ENCODE measurements at regions not wholly inside any gene's neighbourhood (a gene's known extent, or its start where the extent isn't known, plus 50 kb on each side); places are given as distances from the start of the nearest gene placed in this dataset.

- H3K4me3 ChIP-seq (ENCODE audit: low read depth, low read length) = no peak overlapping the region
- TF ChIP-seq CTCF (IDR thresholded peaks at IDR 0.05; ENCODE audit: low read depth, low read length) (no peak), MYC (IDR thresholded peaks at IDR 0.05; ENCODE audit: low read depth, low read length) (no peak), MAX (IDR thresholded peaks at IDR 0.05; ENCODE audit: low read depth, low read length) (no peak), POLR2A (IDR thresholded peaks at IDR 0.05; ENCODE audit: extremely low read depth, insufficient read length) (no peak)
- no peak for DNase-seq (ENCODE audit: low read depth)
Observed at GRCh38 chr2:45218931-45219339, 209.7 kb upstream of the SIX2 start.

- no peak overlapping the region for H3K4me3 ChIP-seq (ENCODE audit: low read depth, low read length)
- TF ChIP-seq MAX (IDR thresholded peaks at IDR 0.05; ENCODE audit: low read depth, low read length) (no peak), CTCF (IDR thresholded peaks at IDR 0.05; ENCODE audit: low read depth, low read length) (no peak), MYC (IDR thresholded peaks at IDR 0.05; ENCODE audit: low read depth, low read length) (no peak), POLR2A (IDR thresholded peaks at IDR 0.05; ENCODE audit: extremely low read depth, insufficient read length) (no peak)
- no peak for DNase-seq (ENCODE audit: low read depth)
Observed at GRCh38 chr2:45218297-45218696, 209.0 kb upstream of the SIX2 start.

- TF ChIP-seq MYC (IDR thresholded peaks at IDR 0.05; ENCODE audit: low read depth, low read length) (no peak), MAX (IDR thresholded peaks at IDR 0.05; ENCODE audit: low read depth, low read length) (no peak), CTCF (IDR thresholded peaks at IDR 0.05; ENCODE audit: low read depth, low read length) (no peak), POLR2A (IDR thresholded peaks at IDR 0.05; ENCODE audit: extremely low read depth, insufficient read length) (no peak)
- no peak overlapping the region for H3K4me3 ChIP-seq (ENCODE audit: low read depth, low read length)
- DNase-seq (ENCODE audit: low read depth) = no peak
Observed at GRCh38 chr2:45216118-45216517, 206.9 kb upstream of the SIX2 start.

DNA sequence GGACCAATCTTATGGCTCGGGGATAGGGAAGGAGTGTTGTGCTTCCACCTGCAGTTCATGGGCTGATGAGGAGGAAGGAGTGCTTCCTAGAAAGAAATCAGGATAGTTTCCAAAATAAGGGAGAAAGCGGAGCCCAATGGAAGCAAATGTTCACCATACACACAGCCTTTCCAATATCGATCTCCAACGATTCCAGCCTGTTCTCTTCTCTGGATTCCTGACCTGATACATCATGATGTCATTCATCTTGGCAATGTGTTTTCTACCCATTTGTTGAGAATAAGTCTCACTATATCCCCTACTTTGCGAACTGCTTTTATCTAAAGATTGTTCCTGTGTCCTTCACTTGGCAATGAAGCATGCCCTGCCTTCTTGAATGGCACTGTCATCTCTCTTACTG is 205.3 kb upstream of the SIX2 start:
- DNase-seq (ENCODE audit: low read depth) = no peak
- TF ChIP-seq MYC (IDR thresholded peaks at IDR 0.05; ENCODE audit: low read depth, low read length) = no peak
- no peak for TF ChIP-seq MAX (IDR thresholded peaks at IDR 0.05; ENCODE audit: low read depth, low read length)
- no peak for TF ChIP-seq CTCF (IDR thresholded peaks at IDR 0.05; ENCODE audit: low read depth, low read length)
- TF ChIP-seq POLR2A (IDR thresholded peaks at IDR 0.05; ENCODE audit: extremely low read depth, insufficient read length) = no peak
- H3K4me3 ChIP-seq (ENCODE audit: low read depth, low read length) = no peak overlapping the region

GRCh38 chr2:45212953-45213635 is 203.8 kb upstream of the SIX2 start:
- TF ChIP-seq MAX (IDR thresholded peaks at IDR 0.05; ENCODE audit: low read depth, low read length) (no peak), MYC (IDR thresholded peaks at IDR 0.05; ENCODE audit: low read depth, low read length) (no peak), POLR2A (IDR thresholded peaks at IDR 0.05; ENCODE audit: extremely low read depth, insufficient read length) (no peak), CTCF (IDR thresholded peaks at IDR 0.05; ENCODE audit: low read depth, low read length) (no peak)
- no peak overlapping the region for H3K4me3 ChIP-seq (ENCODE audit: low read depth, low read length)
- DNase-seq (ENCODE audit: low read depth) = no peak

Data from NB4 (cell line).